NCI-H2196 (cell line): ENCODE measurements at regions not wholly inside any gene's neighbourhood (a gene's known extent, or its start where the extent isn't known, plus 50 kb on each side); places are given as distances from the start of the nearest gene placed in this dataset.

Experiments used
- DNase-seq: peaks from one replicate; lab custom pipeline; 2025; ENCODE audit not compliant: unreplicated experiment; lab: John Stamatoyannopoulos, UW

- no peak for DNase-seq
Observed at GRCh38 chr16:7021653-7022275, 310.9 kb upstream of the RBFOX1 start.

GRCh38 chr16:7017006-7017662, 315.5 kb upstream of the RBFOX1 start:
- DNase-seq, result no peak

- no peak for DNase-seq
Observed at GRCh38 chr16:7014756-7015155, 317.9 kb upstream of the RBFOX1 start.

- no peak for DNase-seq
Observed at GRCh38 chr16:7013990-7014389, 318.7 kb upstream of the RBFOX1 start.

- no peak for DNase-seq
Observed at GRCh38 chr16:7004266-7004665, 328.4 kb upstream of the RBFOX1 start.

- DNase-seq, result no peak
Observed at GRCh38 chr16:6993544-6993943, 339.1 kb upstream of the RBFOX1 start.

- DNase-seq, result no peak
Observed at GRCh38 chr16:6988846-6989245, 343.8 kb upstream of the RBFOX1 start.

GRCh38 chr16:6977916-6978315, 354.7 kb upstream of the RBFOX1 start:
- DNase-seq, result no peak

- DNase-seq, result no peak
Observed at GRCh38 chr16:6977291-6977690, 355.4 kb upstream of the RBFOX1 start.

GRCh38 chr16:6976716-6977115, 355.9 kb upstream of the RBFOX1 start:
- DNase-seq, result no peak

- no peak for DNase-seq
Observed at GRCh38 chr16:6970171-6970857, 362.3 kb upstream of the RBFOX1 start.

GRCh38 chr16:6969594-6969993, 363.1 kb upstream of the RBFOX1 start:
- no peak for DNase-seq

GRCh38 chr16:6967796-6968320, 364.8 kb upstream of the RBFOX1 start:
- DNase-seq, result no peak

GRCh38 chr16:6966925-6967324, 365.7 kb upstream of the RBFOX1 start:
- no peak for DNase-seq

GRCh38 chr16:6964679-6965078, 368.0 kb upstream of the RBFOX1 start:
- DNase-seq, result no peak

- DNase-seq, result no peak
Observed at GRCh38 chr16:6961704-6962103, 370.9 kb upstream of the RBFOX1 start.

- DNase-seq, result no peak
Observed at GRCh38 chr16:6958184-6958583, 374.5 kb upstream of the RBFOX1 start.

- no peak for DNase-seq
Observed at GRCh38 chr16:6957681-6958080, 375.0 kb upstream of the RBFOX1 start.

GRCh38 chr16:6956511-6956910, 376.1 kb upstream of the RBFOX1 start:
- DNase-seq, result no peak

- no peak for DNase-seq
Observed at GRCh38 chr16:6955303-6955702, 377.3 kb upstream of the RBFOX1 start.

- DNase-seq, result no peak
Observed at GRCh38 chr16:6949240-6949639, 383.4 kb upstream of the RBFOX1 start.

GRCh38 chr16:6947291-6947690, 385.4 kb upstream of the RBFOX1 start:
- no peak for DNase-seq
